Cardiac muscle cell (in vitro differentiated cells and primary cell): ENCODE measurements at regions not wholly inside any gene's neighbourhood (a gene's known extent, or its start where the extent isn't known, plus 50 kb on each side); places are given as distances from the start of the nearest gene placed in this dataset.
"Not testable (repeated sequence)": the region's sequence is repeated elsewhere in the genome, so short reads cannot be mapped to it uniquely, and the experiment has no call there.

ENCODE experiments used
- DNase-seq, 2 donors: peaks; one replicate each; pipeline versions ENCODE4 v3.0.0 to v3.0.0-alpha.2; 2010 to 2017; ENCODE audit warnings: low read depth in 1 of 2, low spot score in 1 of 2
- H3K27ac ChIP-seq: fragments of 200-600 bp; sonication (generic); 2 replicates; pipeline ENCODE4 v1.5.1; 2016
- H3K27me3 ChIP-seq: fragments of 200-600 bp; sonication (generic); 2 replicates; pipeline ENCODE4 v1.6.0; 2016; ENCODE audit warnings: control low read depth
- H3K36me3 ChIP-seq: fragments of 200-600 bp; sonication (generic); 2 replicates; pipeline ENCODE4 v1.5.1; 2016; ENCODE audit warnings: control low read depth
- H3K4me1 ChIP-seq: fragments of 200-600 bp; sonication (generic); 2 replicates; pipeline ENCODE4 v1.8.1; 2017; ENCODE audit warnings: low read depth, mild to moderate bottlenecking, mixed run types
- H3K4me3 ChIP-seq: fragments of 200-600 bp; sonication (generic); 2 replicates; pipeline ENCODE4 v1.5.1; 2016; ENCODE audit warnings: mild to moderate bottlenecking
- H3K9me3 ChIP-seq: fragments of 200-600 bp; sonication (generic); 2 replicates; pipeline ENCODE4 v1.5.1; 2017; ENCODE audit warnings: low read depth, mild to moderate bottlenecking, control low read depth
- CTCF ChIP-seq: IDR thresholded peaks from 2 replicates; pipeline ENCODE4 v1.5.1; 2012; ENCODE audit warnings: low read depth, mild to moderate bottlenecking, low read length

DNA sequence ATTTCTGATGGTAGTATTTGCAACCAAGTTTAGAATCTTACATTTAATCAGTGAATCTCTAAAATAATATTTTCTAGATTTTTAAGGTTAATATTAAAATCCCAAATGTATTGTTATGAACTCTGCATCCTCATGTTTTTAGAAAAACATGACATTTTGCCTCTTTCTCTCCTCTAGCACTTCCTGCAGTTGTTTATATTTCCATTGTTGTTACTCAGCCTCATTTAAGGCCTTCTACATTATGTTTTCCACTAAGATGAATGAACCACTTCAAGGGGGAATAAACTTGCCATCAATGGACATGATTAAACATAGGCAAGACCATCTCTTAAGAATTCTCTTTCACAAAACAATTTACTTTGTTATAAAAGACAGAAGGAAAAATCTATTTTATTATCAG is 333.5 kb upstream of the IRAK1BP1 start:
- no peak for DNase-seq
- Histone ChIP-seq H3K9me3 (no peaks in the 10 kb centered on the region), H3K27me3 (no peaks in the 10 kb centered on the region), H3K4me3 (no peak overlapping the region), H3K4me1 (no peaks in the 10 kb centered on the region), H3K27ac (no peak overlapping the region), H3K36me3 (no peaks in the 10 kb centered on the region)
- no peak for TF ChIP-seq CTCF

- H3K36me3 ChIP-seq, result no peaks in the 10 kb centered on the region
- H3K27ac ChIP-seq, result no peak overlapping the region
- DNase-seq, result peak in 1 of 2 donors; percentile 6
- no peak for TF ChIP-seq CTCF
- no peaks in the 10 kb centered on the region for H3K4me1 ChIP-seq
- no peaks in the 10 kb centered on the region for H3K9me3 ChIP-seq
- H3K27me3 ChIP-seq, result no peaks in the 10 kb centered on the region
- H3K4me3 ChIP-seq, result no peak overlapping the region
These were observed 329.3 kb upstream of the IRAK1BP1 start for GRCh38 chr6:78538002-78538401.

DNA sequence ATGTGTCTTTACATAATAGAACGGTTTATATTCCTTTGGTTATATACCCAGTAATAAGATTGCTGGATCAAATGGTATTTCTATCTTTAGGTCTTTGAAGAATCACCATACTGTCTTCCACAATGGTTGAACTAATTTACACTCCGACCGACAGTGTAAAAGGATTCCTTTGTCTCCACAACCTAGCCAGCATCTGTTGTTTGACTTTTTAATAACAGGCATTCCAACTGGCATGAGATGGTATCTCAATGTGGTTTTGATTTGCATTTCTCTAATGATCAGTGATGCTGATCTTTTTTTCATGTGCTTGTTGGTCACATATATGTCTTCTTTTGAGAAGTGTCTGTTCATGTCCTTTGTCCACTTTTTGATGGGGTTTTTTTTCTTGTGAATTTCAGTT is 319.7 kb upstream of the IRAK1BP1 start:
- not testable (repeated sequence) for H3K36me3 ChIP-seq, DNase-seq, H3K9me3 ChIP-seq, H3K27ac ChIP-seq, H3K4me3 ChIP-seq, H3K27me3 ChIP-seq, H3K4me1 ChIP-seq

DNA sequence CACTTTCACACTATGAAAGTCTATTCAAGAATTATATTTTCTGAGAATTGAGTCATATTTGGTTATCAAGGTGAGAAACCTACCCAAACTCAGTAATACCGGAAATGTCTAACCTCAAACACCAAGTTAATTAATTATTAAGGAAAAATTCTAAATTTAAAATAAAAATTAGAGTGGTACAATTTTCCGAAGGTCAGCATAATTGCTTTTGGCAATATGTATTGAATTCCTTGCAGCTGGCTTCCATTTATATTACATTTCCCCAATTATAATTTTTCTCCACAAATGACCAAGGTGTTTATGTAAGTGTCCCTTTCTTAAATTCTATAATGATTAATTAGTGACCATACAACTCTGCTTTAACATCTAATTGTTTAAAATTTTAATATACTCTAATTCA is 316.0 kb upstream of the IRAK1BP1 start:
- no peak for TF ChIP-seq CTCF
- Histone ChIP-seq H3K27ac (no peak overlapping the region), H3K36me3 (no peaks in the 10 kb centered on the region), H3K4me3 (no peak overlapping the region), H3K9me3 (no peaks in the 10 kb centered on the region), H3K27me3 (no peaks in the 10 kb centered on the region), H3K4me1 (no peaks in the 10 kb centered on the region)
- DNase-seq, result no peak

GRCh38 chr6:78552435-78552834 is 314.9 kb upstream of the IRAK1BP1 start:
- H3K9me3 ChIP-seq, result no peaks in the 10 kb centered on the region
- no peaks in the 10 kb centered on the region for H3K4me1 ChIP-seq
- no peak overlapping the region for H3K4me3 ChIP-seq
- DNase-seq, result no peak
- no peaks in the 10 kb centered on the region for H3K27me3 ChIP-seq
- TF ChIP-seq CTCF, result no peak
- no peak overlapping the region for H3K27ac ChIP-seq
- no peaks in the 10 kb centered on the region for H3K36me3 ChIP-seq

DNA sequence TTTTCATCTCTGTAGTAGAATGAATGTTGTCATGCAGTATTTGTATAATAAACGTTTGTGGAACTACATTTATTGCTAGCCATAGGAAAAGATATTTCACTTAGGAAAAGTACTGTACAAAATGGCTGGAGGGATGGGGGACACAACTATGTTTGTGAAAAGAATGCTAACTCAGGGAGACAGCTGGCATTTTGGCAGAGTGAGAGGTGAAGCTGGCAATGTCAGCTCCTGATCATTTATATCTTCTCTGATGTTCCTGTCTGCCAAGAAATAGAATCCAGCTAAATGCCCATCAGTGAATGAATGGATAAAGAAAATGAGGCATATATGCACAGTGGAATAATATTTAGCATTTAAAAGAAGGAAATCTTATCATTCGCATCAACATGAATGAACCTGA is 313.0 kb upstream of the IRAK1BP1 start:
- Histone ChIP-seq H3K27me3 (no peaks in the 10 kb centered on the region), H3K27ac (no peak overlapping the region), H3K4me3 (no peak overlapping the region), H3K9me3 (no peaks in the 10 kb centered on the region), H3K36me3 (no peaks in the 10 kb centered on the region), H3K4me1 (no peaks in the 10 kb centered on the region)
- TF ChIP-seq CTCF, result no peak
- no peak for DNase-seq
